ENCODE measurements at regions not wholly inside any gene's neighbourhood (a gene's known extent, or its start where the extent isn't known, plus 50 kb on each side); places are given as distances from the start of the nearest gene placed in this dataset.

- TF ChIP-seq, protein P1, sequence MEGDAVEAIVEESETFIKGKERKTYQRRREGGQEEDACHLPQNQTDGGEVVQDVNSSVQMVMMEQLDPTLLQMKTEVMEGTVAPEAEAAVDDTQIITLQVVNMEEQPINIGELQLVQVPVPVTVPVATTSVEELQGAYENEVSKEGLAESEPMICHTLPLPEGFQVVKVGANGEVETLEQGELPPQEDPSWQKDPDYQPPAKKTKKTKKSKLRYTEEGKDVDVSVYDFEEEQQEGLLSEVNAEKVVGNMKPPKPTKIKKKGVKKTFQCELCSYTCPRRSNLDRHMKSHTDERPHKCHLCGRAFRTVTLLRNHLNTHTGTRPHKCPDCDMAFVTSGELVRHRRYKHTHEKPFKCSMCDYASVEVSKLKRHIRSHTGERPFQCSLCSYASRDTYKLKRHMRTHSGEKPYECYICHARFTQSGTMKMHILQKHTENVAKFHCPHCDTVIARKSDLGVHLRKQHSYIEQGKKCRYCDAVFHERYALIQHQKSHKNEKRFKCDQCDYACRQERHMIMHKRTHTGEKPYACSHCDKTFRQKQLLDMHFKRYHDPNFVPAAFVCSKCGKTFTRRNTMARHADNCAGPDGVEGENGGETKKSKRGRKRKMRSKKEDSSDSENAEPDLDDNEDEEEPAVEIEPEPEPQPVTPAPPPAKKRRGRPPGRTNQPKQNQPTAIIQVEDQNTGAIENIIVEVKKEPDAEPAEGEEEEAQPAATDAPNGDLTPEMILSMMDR (IDR thresholded peaks at IDR 0.05): no peak
- TF ChIP-seq ZFX (IDR thresholded peaks at IDR 0.05; ENCODE audit: borderline replicate concordance): no peak
- no peak overlapping the region for H3K27ac ChIP-seq
These were observed 1267.9 kb downstream of the BRD1 start for GRCh38 chr22:48559647-48560388.

DNA sequence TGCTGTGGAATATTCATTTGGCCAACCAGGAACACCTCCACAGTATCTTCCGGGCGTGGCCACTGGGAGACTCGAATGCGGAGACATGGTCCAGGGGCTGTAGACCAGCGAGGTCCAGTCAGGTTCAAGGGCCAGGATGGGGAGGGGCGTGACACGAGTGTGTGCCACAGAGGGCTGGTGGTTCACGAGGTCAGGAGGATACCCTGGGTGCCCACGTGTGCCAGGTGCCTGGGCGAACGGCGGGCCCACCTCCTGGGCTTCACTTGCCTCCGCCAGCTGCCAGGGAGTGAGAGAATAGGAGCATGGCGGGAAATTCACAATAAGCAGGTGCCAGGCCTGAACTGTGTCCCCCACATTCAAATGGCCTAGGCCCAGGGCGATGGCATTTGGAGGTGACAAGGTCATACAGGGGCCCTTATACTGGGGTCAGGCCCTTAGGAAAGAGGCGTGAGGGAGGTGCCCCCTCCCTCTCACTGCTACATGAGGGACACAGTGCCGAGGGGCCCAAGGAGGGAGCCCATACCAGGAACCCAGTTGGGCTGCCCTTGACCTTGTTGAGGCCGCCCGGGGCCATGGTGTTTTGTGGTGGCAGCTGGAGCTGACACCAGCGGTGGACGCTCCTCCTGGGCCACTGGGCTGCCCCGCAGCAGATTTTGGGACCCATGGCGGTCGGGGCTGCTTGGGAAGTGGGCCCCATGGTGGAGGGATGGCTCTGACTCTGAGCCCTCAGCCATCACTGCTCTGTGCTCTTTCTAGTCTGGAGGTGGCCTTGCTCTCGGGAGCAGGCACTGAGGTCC, 1268.9 kb downstream of the BRD1 start:
- H3K27ac ChIP-seq: no peak overlapping the region
- TF ChIP-seq ZFX (IDR thresholded peaks at IDR 0.05; ENCODE audit: borderline replicate concordance): no peak
- TF ChIP-seq, protein P1 (IDR thresholded peaks at IDR 0.05): no peak

GRCh38 chr22:48558016-48558415, 1269.7 kb downstream of the BRD1 start:
- H3K27ac ChIP-seq: no peak overlapping the region
- TF ChIP-seq ZFX (IDR thresholded peaks at IDR 0.05; ENCODE audit: borderline replicate concordance): no peak
- TF ChIP-seq, protein P1 (IDR thresholded peaks at IDR 0.05): no peak

DNA sequence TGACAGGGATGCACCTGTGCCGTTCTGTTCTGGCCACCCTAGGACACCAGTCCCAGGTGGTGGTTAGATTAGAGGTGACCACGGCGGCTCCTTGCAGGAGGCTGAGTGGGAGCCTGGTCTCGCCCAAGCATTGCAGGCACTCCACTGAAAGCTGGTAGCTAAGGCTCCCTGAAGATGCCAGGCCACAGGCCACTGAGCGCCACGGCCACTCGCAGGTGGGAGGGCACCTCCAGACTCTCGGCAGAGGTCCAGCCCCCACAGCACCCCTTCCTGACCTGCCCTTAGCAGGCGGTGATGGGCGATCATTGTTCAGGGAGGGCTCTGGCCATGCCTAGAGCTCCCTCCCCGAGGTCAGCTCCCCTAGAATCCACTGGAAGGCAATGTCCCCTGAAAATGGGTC, 1270.2 kb downstream of the BRD1 start:
- H3K27ac ChIP-seq: no peak overlapping the region
- TF ChIP-seq, protein P1 (IDR thresholded peaks at IDR 0.05): no peak
- no peak for TF ChIP-seq ZFX (IDR thresholded peaks at IDR 0.05; ENCODE audit: borderline replicate concordance)

DNA sequence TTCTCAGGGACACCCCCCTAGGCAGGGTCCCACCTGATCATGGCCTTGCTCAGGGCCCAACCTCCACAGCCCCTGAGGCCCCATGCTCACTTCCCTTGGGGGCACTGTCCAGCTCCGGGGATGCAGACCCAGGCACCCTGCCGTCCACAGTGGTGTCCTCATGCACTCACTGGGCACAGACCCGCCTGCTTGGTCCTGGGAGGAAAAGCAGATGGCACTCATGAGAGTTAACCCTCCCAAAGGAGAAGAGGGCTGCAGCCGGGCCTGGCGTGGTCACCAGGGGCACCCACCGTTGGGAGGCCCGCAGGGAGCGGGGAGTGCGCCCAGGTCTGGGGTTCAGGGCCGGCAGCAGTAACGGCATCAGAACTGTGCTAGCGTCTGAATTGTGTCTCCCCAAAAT, 1270.9 kb downstream of the BRD1 start:
- H3K27ac ChIP-seq: no peak overlapping the region
- TF ChIP-seq ZFX (IDR thresholded peaks at IDR 0.05; ENCODE audit: borderline replicate concordance): no peak
- TF ChIP-seq, protein P1 (IDR thresholded peaks at IDR 0.05): no peak

DNA sequence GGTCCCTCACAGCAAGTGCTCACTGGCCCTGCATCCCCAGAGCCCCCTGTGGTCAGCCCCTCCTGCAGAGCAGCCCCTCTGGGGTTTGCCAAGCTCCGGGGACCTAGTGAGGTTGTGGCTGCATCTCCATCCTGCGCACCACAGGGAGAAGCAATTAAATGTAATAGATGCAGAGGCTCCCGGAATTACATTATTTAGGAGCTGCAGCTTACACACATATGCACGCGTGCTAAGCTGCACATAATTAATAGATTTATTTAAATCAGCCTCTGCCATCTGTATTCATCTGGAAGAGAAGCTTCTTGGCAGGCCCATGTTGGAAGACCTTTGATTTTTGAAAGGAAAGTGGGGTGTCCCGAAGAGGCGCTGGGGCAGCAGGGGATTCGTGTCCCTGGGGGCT, 1271.5 kb downstream of the BRD1 start:
- no peak overlapping the region for H3K27ac ChIP-seq
- no peak for TF ChIP-seq ZFX (IDR thresholded peaks at IDR 0.05; ENCODE audit: borderline replicate concordance)
- TF ChIP-seq, protein P1 (IDR thresholded peaks at IDR 0.05): no peak

DNA sequence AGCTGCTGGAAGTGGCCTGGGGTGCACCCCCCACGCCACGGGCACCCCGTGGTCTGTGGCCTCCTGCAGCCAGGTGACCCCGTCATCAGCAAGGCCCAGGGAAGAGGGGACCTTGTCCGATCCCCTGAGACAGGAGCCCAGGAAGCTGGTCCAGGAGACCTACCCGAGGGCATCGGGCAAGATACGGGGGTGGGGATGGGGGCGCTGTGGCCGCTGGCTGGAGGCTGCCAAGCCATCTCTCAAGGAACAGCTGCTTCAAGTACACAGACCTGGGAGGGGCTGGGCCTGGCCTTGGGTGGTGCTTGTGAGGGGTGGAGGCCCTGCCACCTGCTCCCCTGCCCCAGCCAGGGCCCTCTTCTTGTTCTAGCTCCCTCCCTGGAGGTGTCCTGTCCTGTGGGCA, 1272.1 kb downstream of the BRD1 start:
- TF ChIP-seq, protein P1 (IDR thresholded peaks at IDR 0.05): no peak
- TF ChIP-seq ZFX (IDR thresholded peaks at IDR 0.05; ENCODE audit: borderline replicate concordance): no peak
- no peak overlapping the region for H3K27ac ChIP-seq
